ENCODE measurements at regions not wholly inside any gene's neighbourhood (a gene's known extent, or its start where the extent isn't known, plus 50 kb on each side); places are given as distances from the start of the nearest gene placed in this dataset.

GRCh38 chr5:77928776-77929300, 152.7 kb upstream of the TBCA start:
- Histone ChIP-seq H3K27me3 (ENCODE audit: control insufficient read depth in 1 of 2, insufficient read depth in 2 of 2, low read length in 2 of 2) (no peaks in the 10 kb centered on the region), H3K9me3 (ENCODE audit: control insufficient read depth in 2 of 2, low read length in 2 of 2) (no peaks in the 10 kb centered on the region), H3K4me3 (ENCODE audit: low read length in 2 of 2) (no peak overlapping the region), H3K9ac (ENCODE audit: low read length in 2 of 2) (no peak overlapping the region), H3K4me1 (ENCODE audit: control insufficient read depth, insufficient read depth, low read length) (no peaks in the 10 kb centered on the region), H3K27ac (ENCODE audit: low read length) (no peak overlapping the region), H3K36me3 (ENCODE audit: control insufficient read depth in 2 of 2, insufficient read depth in 2 of 2, low read length in 2 of 2) (no peaks in the 10 kb centered on the region)

GRCh38 chr5:77926337-77926736, 150.2 kb upstream of the TBCA start:
- Histone ChIP-seq H3K9me3 (ENCODE audit: control insufficient read depth in 2 of 2, low read length in 2 of 2) (no peaks in the 10 kb centered on the region), H3K27me3 (ENCODE audit: control insufficient read depth in 1 of 2, insufficient read depth in 2 of 2, low read length in 2 of 2) (peaks cover 0 to 2% of the 10 kb centered on the region in 2 donors), H3K27ac (ENCODE audit: low read length) (no peak overlapping the region), H3K9ac (ENCODE audit: low read length in 2 of 2) (no peak overlapping the region), H3K4me3 (ENCODE audit: low read length in 2 of 2) (no peak overlapping the region), H3K4me1 (ENCODE audit: control insufficient read depth, insufficient read depth, low read length) (no peaks in the 10 kb centered on the region), H3K36me3 (ENCODE audit: control insufficient read depth in 2 of 2, insufficient read depth in 2 of 2, low read length in 2 of 2) (no peaks in the 10 kb centered on the region)

- H3K27me3 ChIP-seq (ENCODE audit: control insufficient read depth in 1 of 2, insufficient read depth in 2 of 2, low read length in 2 of 2) = peaks cover 0 to 5% of the 10 kb centered on the region in 2 donors
- no peaks in the 10 kb centered on the region for H3K9me3 ChIP-seq (ENCODE audit: control insufficient read depth in 2 of 2, low read length in 2 of 2)
- H3K36me3 ChIP-seq (ENCODE audit: control insufficient read depth in 2 of 2, insufficient read depth in 2 of 2, low read length in 2 of 2) = no peaks in the 10 kb centered on the region
- H3K4me1 ChIP-seq (ENCODE audit: control insufficient read depth, insufficient read depth, low read length) = no peaks in the 10 kb centered on the region
- H3K9ac ChIP-seq (ENCODE audit: low read length in 2 of 2) = no peak overlapping the region
- H3K4me3 ChIP-seq (ENCODE audit: low read length in 2 of 2) = no peak overlapping the region
- no peak overlapping the region for H3K27ac ChIP-seq (ENCODE audit: low read length)
Measured at GRCh38 chr5:77925503-77925902, 149.4 kb upstream of the TBCA start.

GRCh38 chr5:77924081-77924480, 147.9 kb upstream of the TBCA start:
- no peak overlapping the region for H3K4me3 ChIP-seq (ENCODE audit: low read length in 2 of 2)
- H3K9me3 ChIP-seq (ENCODE audit: control insufficient read depth in 2 of 2, low read length in 2 of 2) = no peaks in the 10 kb centered on the region
- no peak overlapping the region for H3K27ac ChIP-seq (ENCODE audit: low read length)
- H3K4me1 ChIP-seq (ENCODE audit: control insufficient read depth, insufficient read depth, low read length) = no peaks in the 10 kb centered on the region
- no peaks in the 10 kb centered on the region for H3K36me3 ChIP-seq (ENCODE audit: control insufficient read depth in 2 of 2, insufficient read depth in 2 of 2, low read length in 2 of 2)
- H3K27me3 ChIP-seq (ENCODE audit: control insufficient read depth in 1 of 2, insufficient read depth in 2 of 2, low read length in 2 of 2) = peaks cover 0 to 5% of the 10 kb centered on the region in 2 donors
- H3K9ac ChIP-seq (ENCODE audit: low read length in 2 of 2) = no peak overlapping the region

- Histone ChIP-seq H3K27me3 (ENCODE audit: control insufficient read depth in 1 of 2, insufficient read depth in 2 of 2, low read length in 2 of 2) (peaks cover 0 to 5% of the 10 kb centered on the region in 2 donors), H3K4me3 (ENCODE audit: low read length in 2 of 2) (no peak overlapping the region), H3K9ac (ENCODE audit: low read length in 2 of 2) (no peak overlapping the region)
Measured at GRCh38 chr5:77923666-77924065, 147.5 kb upstream of the TBCA start.

GRCh38 chr5:77921094-77921768, 145.1 kb upstream of the TBCA start:
- Histone ChIP-seq H3K4me1 (ENCODE audit: control insufficient read depth, insufficient read depth, low read length) (no peaks in the 10 kb centered on the region), H3K36me3 (ENCODE audit: control insufficient read depth in 2 of 2, insufficient read depth in 2 of 2, low read length in 2 of 2) (no peaks in the 10 kb centered on the region), H3K4me3 (ENCODE audit: low read length in 2 of 2) (no peak overlapping the region), H3K27me3 (ENCODE audit: control insufficient read depth in 1 of 2, insufficient read depth in 2 of 2, low read length in 2 of 2) (peaks cover 0 to 5% of the 10 kb centered on the region in 2 donors), H3K9me3 (ENCODE audit: control insufficient read depth in 2 of 2, low read length in 2 of 2) (no peaks in the 10 kb centered on the region), H3K9ac (ENCODE audit: low read length in 2 of 2) (no peak overlapping the region), H3K27ac (ENCODE audit: low read length) (no peak overlapping the region)

More at GRCh38 chr5:77923666-77924065, 147.5 kb upstream of the TBCA start:
- H3K27ac ChIP-seq (ENCODE audit: low read length) = no peak overlapping the region
- no peaks in the 10 kb centered on the region for H3K36me3 ChIP-seq (ENCODE audit: control insufficient read depth in 2 of 2, insufficient read depth in 2 of 2, low read length in 2 of 2)
- H3K4me1 ChIP-seq (ENCODE audit: control insufficient read depth, insufficient read depth, low read length) = no peaks in the 10 kb centered on the region
- no peaks in the 10 kb centered on the region for H3K9me3 ChIP-seq (ENCODE audit: control insufficient read depth in 2 of 2, low read length in 2 of 2)

- H3K4me3 ChIP-seq (ENCODE audit: low read length in 2 of 2) = no peak overlapping the region
- H3K4me1 ChIP-seq (ENCODE audit: control insufficient read depth, insufficient read depth, low read length) = no peaks in the 10 kb centered on the region
- no peak overlapping the region for H3K27ac ChIP-seq (ENCODE audit: low read length)
- H3K9me3 ChIP-seq (ENCODE audit: control insufficient read depth in 2 of 2, low read length in 2 of 2) = no peaks in the 10 kb centered on the region
- H3K9ac ChIP-seq (ENCODE audit: low read length in 2 of 2) = no peak overlapping the region
- H3K27me3 ChIP-seq (ENCODE audit: control insufficient read depth in 1 of 2, insufficient read depth in 2 of 2, low read length in 2 of 2) = peaks cover 0 to 5% of the 10 kb centered on the region in 2 donors
- H3K36me3 ChIP-seq (ENCODE audit: control insufficient read depth in 2 of 2, insufficient read depth in 2 of 2, low read length in 2 of 2) = no peaks in the 10 kb centered on the region
Measured at GRCh38 chr5:77920359-77921058, 144.4 kb upstream of the TBCA start.

- H3K4me1 ChIP-seq (ENCODE audit: control insufficient read depth, insufficient read depth, low read length) = no peaks in the 10 kb centered on the region
- no peak overlapping the region for H3K9ac ChIP-seq (ENCODE audit: low read length in 2 of 2)
- no peak overlapping the region for H3K27ac ChIP-seq (ENCODE audit: low read length)
- no peak overlapping the region for H3K4me3 ChIP-seq (ENCODE audit: low read length in 2 of 2)
- no peaks in the 10 kb centered on the region for H3K27me3 ChIP-seq (ENCODE audit: control insufficient read depth in 1 of 2, insufficient read depth in 2 of 2, low read length in 2 of 2)
- H3K36me3 ChIP-seq (ENCODE audit: control insufficient read depth in 2 of 2, insufficient read depth in 2 of 2, low read length in 2 of 2) = no peaks in the 10 kb centered on the region
- H3K9me3 ChIP-seq (ENCODE audit: control insufficient read depth in 2 of 2, low read length in 2 of 2) = peaks cover 0 to 4% of the 10 kb centered on the region in 2 donors
Measured at GRCh38 chr5:77915346-77915745, 139.2 kb upstream of the TBCA start.

- H3K36me3 ChIP-seq (ENCODE audit: control insufficient read depth in 2 of 2, insufficient read depth in 2 of 2, low read length in 2 of 2) = no peaks in the 10 kb centered on the region
- peaks cover 0 to 4% of the 10 kb centered on the region in 2 donors for H3K9me3 ChIP-seq (ENCODE audit: control insufficient read depth in 2 of 2, low read length in 2 of 2)
- no peak overlapping the region for H3K9ac ChIP-seq (ENCODE audit: low read length in 2 of 2)
- H3K4me1 ChIP-seq (ENCODE audit: control insufficient read depth, insufficient read depth, low read length) = no peaks in the 10 kb centered on the region
- H3K4me3 ChIP-seq (ENCODE audit: low read length in 2 of 2) = no peak overlapping the region
- H3K27me3 ChIP-seq (ENCODE audit: control insufficient read depth in 1 of 2, insufficient read depth in 2 of 2, low read length in 2 of 2) = no peaks in the 10 kb centered on the region
- no peak overlapping the region for H3K27ac ChIP-seq (ENCODE audit: low read length)
Measured at GRCh38 chr5:77912721-77913120, 136.6 kb upstream of the TBCA start.

GRCh38 chr5:77910602-77911188, 134.6 kb upstream of the TBCA start:
- Histone ChIP-seq H3K27me3 (ENCODE audit: control insufficient read depth in 1 of 2, insufficient read depth in 2 of 2, low read length in 2 of 2) (no peaks in the 10 kb centered on the region), H3K36me3 (ENCODE audit: control insufficient read depth in 2 of 2, insufficient read depth in 2 of 2, low read length in 2 of 2) (no peaks in the 10 kb centered on the region), H3K27ac (ENCODE audit: low read length) (no peak overlapping the region), H3K4me3 (ENCODE audit: low read length in 2 of 2) (no peak overlapping the region), H3K9me3 (ENCODE audit: control insufficient read depth in 2 of 2, low read length in 2 of 2) (peaks cover 0 to 4% of the 10 kb centered on the region in 2 donors), H3K4me1 (ENCODE audit: control insufficient read depth, insufficient read depth, low read length) (no peaks in the 10 kb centered on the region), H3K9ac (ENCODE audit: low read length in 2 of 2) (no peak overlapping the region)
